T-helper 2 cell treated with Interferon-gamma antibody and Interleukin-4, amounts not matched to agents 5 μg/mL and 100 μg/mL, for 36 hours (primary cell): ENCODE measurements at regions not wholly inside any gene's neighbourhood (a gene's known extent, or its start where the extent isn't known, plus 50 kb on each side); places are given as distances from the start of the nearest gene placed in this dataset.

Experiments
- DNase-seq: peaks from one replicate; pipeline ENCODE4 v3.0.0; 2021; ENCODE audit warnings: low spot score
- H3K27ac Mint-ChIP-seq: one replicate; pipeline ENCODE4 v1.8.0; 2021; ENCODE audit warnings: mild to moderate bottlenecking, mixed read lengths
- H3K27me3 Mint-ChIP-seq: one replicate; pipeline ENCODE4 v1.8.0; 2021; ENCODE audit warnings: low read depth, mixed read lengths
- H3K36me3 Mint-ChIP-seq: one replicate; pipeline ENCODE4 v1.8.0; 2021; ENCODE audit warnings: low read depth, mixed read lengths
- H3K4me1 Mint-ChIP-seq: one replicate; pipeline ENCODE4 v1.8.0; 2021; ENCODE audit warnings: low read depth, mixed read lengths
- H3K4me3 Mint-ChIP-seq: one replicate; pipeline ENCODE4 v1.8.0; 2022; ENCODE audit warnings: mild to moderate bottlenecking, moderate library complexity, mixed read lengths
- H3K9me3 Mint-ChIP-seq: one replicate; pipeline ENCODE4 v1.8.0; 2021; ENCODE audit warnings: mixed read lengths

GRCh38 chr12:126762150-126762549, 1504.8 kb upstream of the TMEM132C start:
- Mint-ChIP-seq H3K4me1 (peaks cover 1% of the 10 kb centered on the region), H3K27ac (no peak overlapping the region)

GRCh38 chr12:126763359-126763758, 1503.6 kb upstream of the TMEM132C start:
- Mint-ChIP-seq H3K4me1 (peaks cover 3% of the 10 kb centered on the region), H3K9me3 (peaks cover 46% of the 10 kb centered on the region), H3K4me3 (no peak overlapping the region), H3K27me3 (no peaks in the 10 kb centered on the region), H3K36me3 (peaks cover 11% of the 10 kb centered on the region), H3K27ac (no peak overlapping the region)
- no peak for DNase-seq

More at GRCh38 chr12:126762150-126762549, 1504.8 kb upstream of the TMEM132C start:
- peaks cover 42% of the 10 kb centered on the region for H3K9me3 Mint-ChIP-seq
- peaks cover 10% of the 10 kb centered on the region for H3K36me3 Mint-ChIP-seq
- no peaks in the 10 kb centered on the region for H3K27me3 Mint-ChIP-seq
- DNase-seq: no peak
- no peak overlapping the region for H3K4me3 Mint-ChIP-seq

- Mint-ChIP-seq H3K27me3 (no peaks in the 10 kb centered on the region), H3K36me3 (peaks cover 25% of the 10 kb centered on the region), H3K4me1 (peaks cover 8% of the 10 kb centered on the region), H3K4me3 (no peak overlapping the region), H3K27ac (no peak overlapping the region), H3K9me3 (peaks cover 59% of the 10 kb centered on the region)
- DNase-seq: no peak
Measured at GRCh38 chr12:126767334-126767733, 1499.6 kb upstream of the TMEM132C start.

DNA sequence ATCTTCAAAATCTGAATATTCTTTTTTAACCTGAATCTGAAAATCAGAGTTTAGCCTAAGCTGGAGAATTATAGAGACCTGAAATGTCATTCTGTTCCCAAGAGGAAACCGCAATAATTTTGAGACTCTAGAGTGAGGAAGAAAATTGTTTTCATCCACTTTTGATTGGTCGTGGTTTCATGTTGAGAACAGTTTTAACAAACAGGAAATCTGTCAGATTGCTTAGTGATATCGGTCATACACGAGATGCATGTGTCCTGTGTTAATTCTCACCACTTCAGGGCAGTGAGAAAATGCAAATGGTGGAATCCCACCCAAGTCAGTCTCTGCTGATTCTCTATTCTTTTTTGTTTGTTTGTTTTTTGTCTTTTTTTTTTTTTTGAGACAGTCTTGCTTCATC, 1498.5 kb upstream of the TMEM132C start:
- H3K36me3 Mint-ChIP-seq: peaks cover 23% of the 10 kb centered on the region
- H3K27me3 Mint-ChIP-seq: no peaks in the 10 kb centered on the region
- peaks cover 11% of the 10 kb centered on the region for H3K4me1 Mint-ChIP-seq
- no peak overlapping the region for H3K27ac Mint-ChIP-seq
- no peak overlapping the region for H3K4me3 Mint-ChIP-seq
- peaks cover 59% of the 10 kb centered on the region for H3K9me3 Mint-ChIP-seq
- peak; percentile 4 for DNase-seq

DNA sequence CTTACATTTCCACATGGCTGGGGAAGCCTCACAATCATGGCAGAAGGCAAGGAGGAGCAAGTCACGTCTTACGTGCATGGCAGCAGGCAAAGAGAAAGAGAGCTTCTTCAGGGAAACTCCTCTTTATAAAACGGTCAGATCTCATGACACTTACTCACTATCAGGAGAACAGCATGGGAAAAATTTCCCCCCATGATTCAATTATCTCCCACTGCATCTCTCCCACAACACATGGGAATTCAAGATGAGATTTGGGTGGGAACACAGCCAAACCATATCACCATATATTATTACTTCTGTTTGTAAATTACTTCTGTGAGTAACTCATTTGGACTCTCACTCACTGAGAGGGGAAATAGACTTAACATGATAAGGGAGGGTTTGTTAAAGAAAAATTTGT, 1496.8 kb upstream of the TMEM132C start:
- Mint-ChIP-seq H3K9me3 (peaks cover 47% of the 10 kb centered on the region), H3K36me3 (peaks cover 24% of the 10 kb centered on the region), H3K4me3 (no peak overlapping the region), H3K27ac (no peak overlapping the region), H3K27me3 (no peaks in the 10 kb centered on the region), H3K4me1 (peaks cover 10% of the 10 kb centered on the region)
- no peak for DNase-seq

GRCh38 chr12:126772171-126772864, 1494.7 kb upstream of the TMEM132C start:
- H3K9me3 Mint-ChIP-seq: peaks cover 39% of the 10 kb centered on the region
- DNase-seq: peak; percentile 53
- peak overlapping the region; percentile 89 for H3K27ac Mint-ChIP-seq
- H3K36me3 Mint-ChIP-seq: peaks cover 20% of the 10 kb centered on the region
- no peaks in the 10 kb centered on the region for H3K27me3 Mint-ChIP-seq
- H3K4me1 Mint-ChIP-seq: peaks cover 10% of the 10 kb centered on the region
- H3K4me3 Mint-ChIP-seq: peak overlapping the region; percentile 79

DNA sequence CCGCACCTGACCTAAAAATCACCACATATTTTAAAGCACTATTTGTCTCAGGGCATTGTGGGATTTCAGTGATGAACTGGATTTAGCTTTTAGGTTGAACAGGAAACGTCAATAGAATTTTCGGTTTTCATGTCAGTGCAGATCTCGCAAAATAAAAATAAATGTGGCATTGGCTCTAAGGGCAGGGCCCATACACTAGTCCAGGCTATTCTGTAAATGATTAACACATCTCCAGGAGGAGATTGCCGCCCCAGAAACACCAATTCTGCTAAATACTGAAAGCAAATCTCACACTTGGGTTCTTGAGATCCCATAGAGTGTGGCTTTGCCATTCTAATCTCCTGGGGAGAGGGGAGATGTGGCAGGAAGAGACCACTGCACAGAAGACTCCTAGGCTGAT, 1494.0 kb upstream of the TMEM132C start:
- no peak for DNase-seq
- no peak overlapping the region for H3K27ac Mint-ChIP-seq
- H3K36me3 Mint-ChIP-seq: peaks cover 20% of the 10 kb centered on the region
- H3K9me3 Mint-ChIP-seq: peaks cover 39% of the 10 kb centered on the region
- H3K27me3 Mint-ChIP-seq: no peaks in the 10 kb centered on the region
- H3K4me3 Mint-ChIP-seq: no peak overlapping the region
- H3K4me1 Mint-ChIP-seq: peaks cover 10% of the 10 kb centered on the region

DNA sequence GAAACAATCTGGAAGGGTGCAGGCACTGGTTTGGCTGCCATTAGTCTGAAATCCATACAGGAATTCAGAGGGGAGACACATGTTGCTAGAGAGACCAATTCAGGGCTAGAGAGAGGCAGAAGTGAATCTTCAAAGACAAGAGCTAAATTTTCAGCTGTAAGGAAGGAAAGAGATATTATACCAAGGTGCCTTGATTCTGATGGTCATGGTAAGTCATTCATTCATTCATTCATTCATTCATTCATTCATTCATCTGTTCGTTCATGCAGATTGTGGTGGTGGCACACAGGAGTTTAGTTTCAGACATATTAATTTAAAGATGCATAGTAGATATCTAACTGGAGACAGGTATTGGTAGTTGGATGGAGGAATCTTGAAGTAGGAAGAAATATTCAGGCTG, 1493.5 kb upstream of the TMEM132C start:
- no peaks in the 10 kb centered on the region for H3K27me3 Mint-ChIP-seq
- H3K36me3 Mint-ChIP-seq: peaks cover 18% of the 10 kb centered on the region

DNA sequence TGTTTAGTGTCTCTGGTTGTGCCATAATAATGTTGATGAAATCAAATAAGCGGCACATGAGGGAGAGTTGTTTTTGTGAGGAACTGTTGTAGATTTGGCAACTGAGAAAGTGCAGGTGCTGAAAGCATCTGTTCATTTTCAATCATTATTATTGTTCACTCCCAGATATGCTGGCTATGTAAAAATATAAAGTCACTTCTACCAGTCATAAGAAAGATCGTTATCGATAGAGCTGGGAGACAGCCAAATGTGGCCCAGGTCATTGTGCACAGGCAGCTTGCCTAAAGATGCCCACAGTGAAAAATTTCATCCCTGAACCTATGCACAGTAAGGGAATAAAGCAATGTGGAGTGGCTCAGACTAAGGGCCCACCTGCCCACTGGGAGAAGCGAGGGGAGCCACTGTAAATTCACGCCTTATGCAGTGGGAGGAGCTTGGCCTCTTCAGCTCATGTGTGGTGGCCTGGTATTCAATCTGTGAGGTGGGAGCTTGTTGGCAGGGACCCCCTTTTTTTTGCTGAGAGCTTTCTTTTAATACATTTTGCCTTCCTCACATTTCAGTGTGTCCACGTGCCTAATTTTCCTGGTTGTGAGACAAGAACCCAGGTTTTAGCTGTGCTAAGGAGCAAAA, 1490.8 kb upstream of the TMEM132C start:
- Mint-ChIP-seq H3K27ac (no peak overlapping the region), H3K36me3 (peaks cover 11% of the 10 kb centered on the region), H3K4me1 (peaks cover 6% of the 10 kb centered on the region), H3K9me3 (peaks cover 21% of the 10 kb centered on the region), H3K27me3 (no peaks in the 10 kb centered on the region), H3K4me3 (no peak overlapping the region)
- no peak for DNase-seq

More for the DNA sequence above, 1493.5 kb upstream of the TMEM132C start:
- H3K27ac Mint-ChIP-seq: no peak overlapping the region
- no peak overlapping the region for H3K4me3 Mint-ChIP-seq
- peaks cover 8% of the 10 kb centered on the region for H3K4me1 Mint-ChIP-seq
- peaks cover 35% of the 10 kb centered on the region for H3K9me3 Mint-ChIP-seq
- no peak for DNase-seq

DNA sequence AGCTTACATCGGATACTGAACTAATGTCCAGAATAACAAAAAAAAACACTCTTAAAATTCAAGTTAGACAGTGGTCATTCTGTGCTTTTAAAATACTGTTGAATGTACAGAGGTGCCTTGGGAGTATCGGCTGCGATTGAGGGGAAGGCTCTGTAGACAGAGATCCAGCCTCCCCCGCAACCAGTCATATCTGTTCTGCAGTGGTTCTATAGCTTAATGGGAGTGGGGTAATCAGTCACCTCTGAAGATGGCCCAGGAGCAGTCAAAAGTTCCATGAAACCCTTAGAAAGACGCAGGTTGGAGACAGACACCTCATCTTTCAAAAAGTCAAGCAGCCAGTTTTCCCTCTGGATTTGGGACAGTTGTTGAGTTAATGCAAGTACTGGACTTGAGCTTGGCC, 1486.6 kb upstream of the TMEM132C start:
- H3K9me3 Mint-ChIP-seq: no peaks in the 10 kb centered on the region
- no peak overlapping the region for H3K4me3 Mint-ChIP-seq
- H3K27ac Mint-ChIP-seq: no peak overlapping the region

DNA sequence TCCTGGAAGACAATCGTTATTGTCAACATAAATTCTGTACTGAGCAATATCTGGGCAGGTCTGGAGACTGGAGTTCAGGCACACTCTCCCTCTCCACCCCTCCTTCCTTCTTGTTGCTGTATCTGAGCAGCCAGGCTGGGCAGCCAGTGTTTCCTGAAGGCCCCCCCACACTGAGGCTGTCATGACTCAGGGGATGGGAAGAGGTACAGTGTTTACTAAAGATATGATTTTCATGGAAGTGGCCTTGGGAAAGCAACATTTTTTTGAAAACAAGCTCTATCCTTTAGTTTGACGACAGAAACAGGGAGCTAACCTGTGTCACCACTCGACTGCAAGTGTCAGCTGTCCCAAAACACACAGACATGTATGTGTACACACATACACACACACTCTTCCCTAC, 1485.4 kb upstream of the TMEM132C start:
- Mint-ChIP-seq H3K9me3 (no peaks in the 10 kb centered on the region), H3K27me3 (no peaks in the 10 kb centered on the region), H3K4me3 (no peak overlapping the region), H3K27ac (no peak overlapping the region), H3K4me1 (no peaks in the 10 kb centered on the region), H3K36me3 (no peaks in the 10 kb centered on the region)
- no peak for DNase-seq

More for the DNA sequence above, 1486.6 kb upstream of the TMEM132C start:
- no peaks in the 10 kb centered on the region for H3K36me3 Mint-ChIP-seq
- no peak for DNase-seq
- no peaks in the 10 kb centered on the region for H3K4me1 Mint-ChIP-seq
- no peaks in the 10 kb centered on the region for H3K27me3 Mint-ChIP-seq

DNA sequence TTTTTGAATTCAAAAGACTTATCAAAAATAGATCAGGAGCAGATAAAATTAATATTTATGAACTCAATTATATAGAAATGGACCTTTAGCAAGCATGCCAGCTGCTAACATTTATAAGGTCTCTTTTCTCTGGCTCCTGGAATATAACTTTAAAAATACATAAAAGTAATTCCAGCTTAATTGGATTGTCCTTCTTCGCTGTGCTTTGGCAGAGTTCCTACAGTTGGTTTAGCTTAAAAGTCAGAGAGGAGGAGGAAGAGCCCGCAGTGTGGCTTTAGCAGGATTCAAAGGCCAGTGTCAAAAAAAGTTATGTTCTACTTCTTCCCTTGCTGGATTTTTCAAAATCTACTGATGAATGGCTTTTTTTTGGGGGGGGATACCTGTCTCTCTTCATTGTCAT, 1484.9 kb upstream of the TMEM132C start:
- Mint-ChIP-seq H3K36me3 (no peaks in the 10 kb centered on the region), H3K27me3 (no peaks in the 10 kb centered on the region), H3K9me3 (no peaks in the 10 kb centered on the region), H3K4me3 (no peak overlapping the region), H3K27ac (no peak overlapping the region), H3K4me1 (no peaks in the 10 kb centered on the region)
- DNase-seq: no peak

GRCh38 chr12:126784328-126784921, 1482.5 kb upstream of the TMEM132C start:
- Mint-ChIP-seq H3K4me3 (no peak overlapping the region), H3K36me3 (no peaks in the 10 kb centered on the region), H3K27me3 (no peaks in the 10 kb centered on the region), H3K9me3 (no peaks in the 10 kb centered on the region), H3K4me1 (no peaks in the 10 kb centered on the region), H3K27ac (no peak overlapping the region)
- no peak for DNase-seq

- H3K4me1 Mint-ChIP-seq: no peaks in the 10 kb centered on the region
- H3K27ac Mint-ChIP-seq: no peak overlapping the region
- H3K36me3 Mint-ChIP-seq: no peaks in the 10 kb centered on the region
- no peak for DNase-seq
- H3K4me3 Mint-ChIP-seq: no peak overlapping the region
- no peaks in the 10 kb centered on the region for H3K9me3 Mint-ChIP-seq
- H3K27me3 Mint-ChIP-seq: no peaks in the 10 kb centered on the region
Measured at GRCh38 chr12:126789963-126790362, 1477.0 kb upstream of the TMEM132C start.
